H1 (cell line): ENCODE measurements at regions not wholly inside any gene's neighbourhood (a gene's known extent, or its start where the extent isn't known, plus 50 kb on each side); places are given as distances from the start of the nearest gene placed in this dataset.

Source experiments
- CTCF ChIA-PET: fragments of 300-600 bp; sonication (Branson Sonifier 250); formaldehyde crosslinking; loops from one replicate; lab custom pipeline; 2021; ENCODE audit not compliant: partially characterized antibody; lab: Charles Lee
- POLR2A ChIA-PET: fragments of 300-600 bp; sonication (Branson Sonifier 250); formaldehyde crosslinking; loops from one replicate; lab custom pipeline; 2021; ENCODE audit warnings: inconsistent platforms; ENCODE audit not compliant: partially characterized antibody; lab: Charles Lee
- DNase-seq, 2 experiments: peaks; one replicate each; pipeline versions ENCODE4 v3.0.0 to v3.0.0-alpha.2; 2010 to 2022; ENCODE audit warnings: low spot score in 2 of 2, low read depth in 1 of 2, mixed read lengths in 1 of 2
- FAIRE-seq: peaks from 2 replicates; lab custom pipeline; 2011; peaks lifted over from hg19 to GRCh38; lab: Jason Lieb, UNC
- H2AFZ ChIP-seq: 2 replicates; pipeline ENCODE4 v1.8.1; 2012; ENCODE audit warnings: low read length, inconsistent platforms
- H2AK5ac ChIP-seq: 2 replicates; pipeline ENCODE4 v1.6.1; 2013; ENCODE audit warnings: low read depth, low read length
- H2BK120ac ChIP-seq: replicated peaks from 2 replicates; pipeline ENCODE3; 2013; ENCODE audit warnings: low read depth, low read length, inconsistent platforms
- H2BK12ac ChIP-seq: 2 replicates; pipeline ENCODE4 v1.6.1; 2013; ENCODE audit warnings: low read depth, low read length
- H2BK15ac ChIP-seq: 2 replicates; pipeline ENCODE4 v1.6.1; 2013; ENCODE audit warnings: low read length
- H2BK20ac ChIP-seq: 2 replicates; pipeline ENCODE4 v1.6.1; 2013; ENCODE audit warnings: low read length
- H2BK5ac ChIP-seq: 2 replicates; pipeline ENCODE4 v1.6.1; 2013; ENCODE audit warnings: low read depth, low read length
- H3K14ac ChIP-seq: 2 replicates; pipeline ENCODE4 v1.6.1; 2013; ENCODE audit warnings: inconsistent platforms; ENCODE audit not compliant: insufficient read length
- H3K18ac ChIP-seq: 2 replicates; pipeline ENCODE4 v1.6.1; 2013; ENCODE audit warnings: low read length; ENCODE audit errors: extremely low read depth
- H3K23ac ChIP-seq: 2 replicates; pipeline ENCODE4 v1.6.1; 2013; ENCODE audit warnings: inconsistent platforms; ENCODE audit not compliant: insufficient read length
- H3K23me2 ChIP-seq: 2 replicates; pipeline ENCODE4 v1.6.1; 2013; ENCODE audit warnings: low read depth, low read length
- H3K27ac ChIP-seq: 2 replicates; pipeline ENCODE4 v1.6.1; 2011; ENCODE audit warnings: low read depth, low read length, inconsistent platforms
- H3K27me3 ChIP-seq, 4 experiments: replicated peaks in 1 of 4; 1 replicate in 1 of 4; 2 replicates in 3 of 4; pipeline versions ENCODE4 v1.6.1 to v1.8.1; 2011 to 2013; ENCODE audit warnings: low read length in 3 of 4, mild to moderate bottlenecking in 3 of 4, inconsistent platforms in 2 of 4, mixed read lengths in 2 of 4, moderate library complexity in 1 of 4; ENCODE audit not compliant: control insufficient read depth in 3 of 4, insufficient read depth in 3 of 4; ENCODE audit errors: extremely low read depth in 1 of 4
- H3K36me3 ChIP-seq, 4 experiments: 2 replicates each; pipeline versions ENCODE4 v1.6.1 to v1.8.1; 2011 to 2013; ENCODE audit warnings: mild to moderate bottlenecking in 4 of 4, low read length in 3 of 4, moderate library complexity in 2 of 4, control low read depth in 1 of 4, inconsistent platforms in 1 of 4; ENCODE audit not compliant: insufficient read depth in 4 of 4, control insufficient read depth in 2 of 4
- H3K4ac ChIP-seq: replicated peaks from 2 replicates; pipeline ENCODE3; 2013; ENCODE audit warnings: low read length, low read depth, mixed read lengths, inconsistent platforms; ENCODE audit not compliant: insufficient read length
- H3K4me1 ChIP-seq, 4 experiments: replicated peaks in 1 of 4; 1 replicate in 1 of 4; 2 replicates in 3 of 4; pipeline versions ENCODE4 v1.6.1 to v1.8.1; 2011 to 2013; ENCODE audit warnings: low read length in 3 of 4, inconsistent platforms in 2 of 4, mixed read lengths in 1 of 4; ENCODE audit not compliant: insufficient read depth in 4 of 4, control insufficient read depth in 3 of 4
- H3K4me2 ChIP-seq, 2 experiments: 2 replicates each; pipeline versions ENCODE4 v1.6.1 to v1.8.1; 2011 to 2013; ENCODE audit warnings: low read depth in 2 of 2, low read length in 2 of 2, control low read depth in 1 of 2, inconsistent platforms in 1 of 2, mild to moderate bottlenecking in 1 of 2; ENCODE audit not compliant: insufficient read depth in 1 of 2
- H3K4me3 ChIP-seq, 4 experiments: fragments of 200-600, 300-600 bp in 1 of 4; sonication (generic), shearing (Covaris generic), sonication (Bioruptor Twin) in 1 of 4; 2 replicates each; pipeline versions ENCODE4 v1.5.1 to v1.8.1; 2011 to 2016; ENCODE audit warnings: low read length in 4 of 4, low read depth in 3 of 4, control low read depth in 2 of 4, inconsistent platforms in 2 of 4, mild to moderate bottlenecking in 2 of 4, mixed read lengths in 1 of 4, moderate library complexity in 1 of 4; ENCODE audit not compliant: insufficient read depth in 2 of 4; ENCODE audit errors: extremely low read depth in 1 of 4
- H3K56ac ChIP-seq: replicated peaks from 2 replicates; pipeline ENCODE3; 2013; ENCODE audit warnings: low read depth, mild to moderate bottlenecking, mixed read lengths, low read length, inconsistent platforms; ENCODE audit not compliant: insufficient read length
- H3K79me1 ChIP-seq: 2 replicates; pipeline ENCODE4 v1.6.1; 2013; ENCODE audit warnings: low read depth, low read length, control low read depth
- H3K79me2 ChIP-seq, 2 experiments: 2 replicates each; pipeline versions ENCODE4 v1.6.1 to v1.8.1; 2012 to 2013; ENCODE audit warnings: low read length in 2 of 2, mild to moderate bottlenecking in 2 of 2, inconsistent platforms in 1 of 2; ENCODE audit not compliant: insufficient read depth in 2 of 2, control insufficient read depth in 1 of 2
- H3K9ac ChIP-seq, 4 experiments: replicated peaks in 1 of 4; 1 replicate in 1 of 4; 2 replicates in 3 of 4; pipeline versions ENCODE4 v1.6.1 to v1.8.1; 2011 to 2013; ENCODE audit warnings: low read depth in 3 of 4, low read length in 3 of 4, control low read depth in 2 of 4, mild to moderate bottlenecking in 2 of 4, moderate library complexity in 2 of 4, inconsistent platforms in 1 of 4; ENCODE audit errors: extremely low read depth in 1 of 4
- H3K9me3 ChIP-seq, 2 experiments: 2 replicates each; pipeline versions ENCODE4 v1.6.1 to v1.8.1; 2012 to 2013; ENCODE audit warnings: mild to moderate bottlenecking in 2 of 2, moderate library complexity in 2 of 2, control low read depth in 1 of 2, inconsistent platforms in 1 of 2, low read depth in 1 of 2, low read length in 1 of 2, mixed read lengths in 1 of 2; ENCODE audit not compliant: insufficient read depth in 2 of 2
- H4K20me1 ChIP-seq, 2 experiments: replicated peaks in 1 of 2; 2 replicates each; pipeline versions ENCODE3 to v1.8.1; 2011 to 2013; ENCODE audit warnings: inconsistent platforms in 2 of 2, low read length in 2 of 2, mild to moderate bottlenecking in 1 of 2; ENCODE audit not compliant: insufficient read depth in 2 of 2, control insufficient read depth in 1 of 2
- H4K5ac ChIP-seq: 2 replicates; pipeline ENCODE4 v1.6.1; 2013; ENCODE audit warnings: low read length, low read depth, mixed read lengths, inconsistent platforms; ENCODE audit not compliant: insufficient read length
- H4K8ac ChIP-seq: 2 replicates; pipeline ENCODE4 v1.8.0; 2013; ENCODE audit warnings: mild to moderate bottlenecking, moderate library complexity, low read length, inconsistent platforms; ENCODE audit not compliant: insufficient read depth; ENCODE audit errors: extremely low read depth
- H4K91ac ChIP-seq: replicated peaks from 2 replicates; pipeline ENCODE3; 2013; ENCODE audit warnings: low read length, mixed read lengths, inconsistent platforms; ENCODE audit not compliant: insufficient read length
- CBX5 ChIP-seq: fragments of 300-800, 300-1000 bp; sonication (generic); IDR thresholded peaks from 2 replicates; pipeline ENCODE4 v1.7.1; 2016; ENCODE audit warnings: antibody characterized with exemption, low read length, low read depth
- CHD2 ChIP-seq: IDR thresholded peaks from 2 replicates; pipeline ENCODE4 v1.6.1; 2012; ENCODE audit warnings: low read length, improper control_type of control experiment
- E2F6 ChIP-seq: IDR thresholded peaks from 2 replicates; pipeline ENCODE4 v1.6.1; 2012; ENCODE audit warnings: inconsistent platforms
- EGR1 ChIP-seq: IDR thresholded peaks from 2 replicates; pipeline ENCODE4 v1.6.1; 2011; ENCODE audit warnings: low read depth, low read length, borderline replicate concordance
- HDAC2 ChIP-seq, 2 experiments: fragments of 300-600 bp in 1 of 2; sonication (generic) in 1 of 2; IDR thresholded peaks; 2 replicates each; pipeline ENCODE4 v1.6.1; 2011 to 2012; ENCODE audit warnings: low read depth in 2 of 2, low read length in 2 of 2, mild to moderate bottlenecking in 2 of 2, moderate library complexity in 2 of 2, borderline replicate concordance in 1 of 2, inconsistent platforms in 1 of 2
- KDM1A ChIP-seq: fragments of 200-600, 300-600 bp; sonication (generic); IDR thresholded peaks from 2 replicates; pipeline ENCODE4 v1.7.1; 2016; ENCODE audit warnings: mild to moderate bottlenecking, low read length, borderline replicate concordance
- NANOG ChIP-seq: IDR thresholded peaks from 2 replicates; pipeline ENCODE4 v1.6.1; 2011; ENCODE audit warnings: low read length, low read depth, mild to moderate bottlenecking, inconsistent platforms; ENCODE audit not compliant: insufficient read depth, poor library complexity, severe bottlenecking
- NRF1 ChIP-seq: IDR thresholded peaks from 2 replicates; pipeline ENCODE4 v1.6.1; 2011; ENCODE audit warnings: mild to moderate bottlenecking, low read depth, low read length, improper control_type of control experiment
- POLR2AphosphoS5 ChIP-seq: IDR thresholded peaks from 2 replicates; pipeline ENCODE4 v1.6.1; 2011; ENCODE audit warnings: low read depth, low read length
- RXRA ChIP-seq: IDR thresholded peaks from 2 replicates; pipeline ENCODE4 v1.6.1; 2011; ENCODE audit warnings: low read depth, mild to moderate bottlenecking, low read length, moderate library complexity; ENCODE audit not compliant: insufficient read depth
- SP4 ChIP-seq: IDR thresholded peaks from 2 replicates; pipeline ENCODE4 v1.6.1; 2012; ENCODE audit warnings: low read length, inconsistent platforms
- WGBS, 2 experiments: shearing (Covaris generic) in 1 of 2; methylation state at CpG; one replicate each; pipeline versions ENCODE4 v1.1.6 to v1.1.7; 2013 to 2015; ENCODE audit warnings: low lambda C conversion rate in 2 of 2, mixed read lengths in 2 of 2, inconsistent platforms in 1 of 2, low coverage in 1 of 2, missing lambda C conversion rate in 1 of 2; ENCODE audit not compliant: insufficient replicate concordance in 2 of 2, insufficient coverage in 1 of 2, insufficient read length in 1 of 2; ENCODE audit errors: extremely low coverage in 1 of 2, missing lambda C conversion rate in 1 of 2; 5-methylcytosine and 5-hydroxymethylcytosine counted together

GRCh38 chr14:27916326-27916725, 850.3 kb upstream of the FOXG1 start:
- POLR2A ChIA-PET = no interaction called here
- no peak overlapping the region for H2BK20ac ChIP-seq
- no peak for FAIRE-seq

More at GRCh38 chr14:27916326-27916725, 850.3 kb upstream of the FOXG1 start:
- 90% methylated on average over 3 of the region's 3 CpGs; no CpG with 5 or more reads in 1 of the 2 experiments for WGBS, 2 experiments
- Histone ChIP-seq H3K4me3 (no peak overlapping the region), H3K79me2 (no peaks in the 10 kb centered on the region), H2BK15ac (no peak overlapping the region), H3K9me3 (peaks cover 1 to 2% of the 10 kb centered on the region in 2 experiments; a peak in 1 of 4 replicates), H2BK120ac (no peak overlapping the region), H3K4me1 (0 out of 7 replicates have a peak, but pooled peaks cover 0 to 2% (median 0%) of the 10 kb centered on the region in 4 experiments), H3K23ac (no peak overlapping the region), H3K79me1 (no peaks in the 10 kb centered on the region), H3K23me2 (no peaks in the 10 kb centered on the region), H3K4ac (no peak overlapping the region), H4K91ac (no peak overlapping the region), H4K8ac (no peak overlapping the region), H2BK12ac (no peak overlapping the region), H3K4me2 (no peak overlapping the region), H3K27me3 (no peaks in the 10 kb centered on the region), H2AFZ (no peak overlapping the region), H2AK5ac (no peak overlapping the region), H3K27ac (no peak overlapping the region), H3K9ac (no peak overlapping the region), H3K36me3 (no peaks in the 10 kb centered on the region), H3K14ac (no peak overlapping the region), H4K5ac (no peak overlapping the region), H4K20me1 (no peaks in the 10 kb centered on the region), H2BK5ac (no peak overlapping the region), H3K56ac (no peak overlapping the region), H3K18ac (no peak overlapping the region)
- CTCF ChIA-PET = no interaction called here
- TF ChIP-seq RXRA (no peak), HDAC2 (IDR thresholded peaks at IDR 0.05; ENCODE audit: borderline replicate concordance in 1 of 2, low read depth in 2 of 2, low read length in 2 of 2) (no peak), NRF1 (no peak), POLR2AphosphoS5 (no peak), E2F6 (no peak), NANOG (no peak), EGR1 (no peak), CHD2 (no peak), SP4 (no peak), CBX5 (no peak), KDM1A (no peak)
- no peak for DNase-seq
